ENCODE measurements at regions not wholly inside any gene's neighbourhood (a gene's known extent, or its start where the extent isn't known, plus 50 kb on each side); places are given as distances from the start of the nearest gene placed in this dataset.

DNA sequence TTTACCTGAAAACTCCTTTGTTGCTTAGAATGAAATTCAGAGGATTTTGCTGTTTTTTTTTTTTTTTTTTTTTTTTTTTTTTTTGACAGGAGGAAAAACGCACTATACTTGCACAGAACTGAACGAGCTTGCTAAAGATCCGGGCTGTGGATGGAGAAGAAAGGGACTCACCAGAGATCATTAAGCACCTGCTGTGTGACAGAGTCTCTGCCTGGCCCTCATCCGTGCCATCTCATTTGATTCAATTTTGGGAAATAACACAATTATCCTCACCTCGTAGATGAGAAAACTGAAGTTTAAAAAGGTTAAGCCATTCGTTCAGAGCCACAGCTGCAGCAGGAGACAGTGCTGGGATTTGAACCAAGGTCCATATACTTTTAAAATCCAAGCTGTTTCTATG is 775.4 kb upstream of the ID2 start:
- no peak for DNase-seq

DNA sequence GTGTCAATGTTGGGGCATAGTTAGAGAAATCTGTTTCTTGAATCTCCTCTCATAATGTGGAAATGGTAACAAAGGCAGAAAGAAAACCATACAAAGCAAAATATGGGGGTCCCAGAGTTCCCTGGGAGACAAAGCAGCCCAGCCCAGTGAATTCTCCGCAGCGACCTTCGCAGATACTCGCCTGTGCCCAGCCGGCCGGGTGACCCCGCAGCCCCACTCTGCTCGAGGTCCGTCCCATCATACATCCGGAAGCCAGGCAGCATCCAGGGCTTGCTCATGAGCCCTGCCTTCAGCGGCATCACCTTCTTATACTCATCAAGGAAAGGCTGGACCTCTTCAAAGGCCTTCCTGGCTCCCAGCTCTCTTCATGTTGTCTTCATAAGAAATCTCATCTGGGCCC is 774.8 kb upstream of the ID2 start:
- DNase-seq, result no peak

DNA sequence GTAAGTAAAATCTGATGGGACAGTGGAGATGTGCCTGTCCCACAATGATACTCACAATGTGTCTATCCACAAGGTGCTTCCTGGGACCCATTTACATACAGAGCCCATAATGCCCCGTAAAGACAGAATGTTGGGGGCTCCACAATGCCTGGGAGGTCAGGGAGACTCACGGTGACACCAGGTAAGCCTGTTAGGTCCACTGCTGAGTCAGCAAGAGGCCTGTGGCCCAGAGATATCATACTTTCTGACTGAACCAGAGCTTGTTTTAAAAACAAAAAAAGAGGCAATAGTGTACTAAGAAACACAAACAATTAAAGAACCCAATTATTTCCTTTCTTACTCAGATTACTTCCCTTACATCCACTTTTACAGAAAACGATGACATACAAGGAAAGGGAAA is 771.1 kb upstream of the ID2 start:
- DNase-seq, result no peak

DNA sequence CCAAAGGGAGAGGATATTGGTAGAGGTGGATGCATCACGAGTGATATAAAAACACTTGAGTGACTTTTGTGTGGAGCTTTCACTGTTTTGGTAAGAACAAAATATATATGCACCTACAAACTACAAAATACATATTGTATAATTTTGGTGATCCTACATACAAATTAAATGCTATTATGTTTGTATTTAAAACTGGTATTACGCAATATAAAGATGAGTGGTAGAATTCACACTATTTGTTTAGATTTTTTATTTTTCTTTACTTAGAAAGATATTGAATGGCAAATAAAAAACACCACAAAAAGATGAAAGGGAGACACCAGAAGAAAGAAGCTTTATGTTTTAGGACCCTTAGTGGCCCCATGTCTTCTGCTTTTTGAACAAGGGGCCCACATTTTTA is 770.7 kb upstream of the ID2 start:
- no peak for DNase-seq

DNA sequence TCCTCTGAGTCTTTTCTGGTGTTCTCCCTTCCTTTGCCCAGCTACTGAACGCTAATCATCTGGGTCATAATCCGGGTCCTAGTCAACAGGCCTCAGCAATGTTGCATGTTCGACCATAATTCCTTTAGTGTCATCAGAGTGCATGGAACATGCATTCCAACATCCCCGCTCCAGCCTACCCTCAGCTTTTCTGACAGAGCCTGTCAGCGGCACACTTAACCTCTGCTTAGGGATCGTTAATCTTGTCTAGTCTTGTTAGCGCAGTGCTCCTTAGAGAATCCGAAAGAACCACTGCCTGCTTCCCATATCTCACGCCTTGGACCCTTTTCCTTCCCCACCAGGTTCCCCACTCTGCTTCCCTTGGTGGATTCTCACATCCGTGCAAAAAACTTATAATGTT is 767.9 kb upstream of the ID2 start:
- DNase-seq, result no peak

DNA sequence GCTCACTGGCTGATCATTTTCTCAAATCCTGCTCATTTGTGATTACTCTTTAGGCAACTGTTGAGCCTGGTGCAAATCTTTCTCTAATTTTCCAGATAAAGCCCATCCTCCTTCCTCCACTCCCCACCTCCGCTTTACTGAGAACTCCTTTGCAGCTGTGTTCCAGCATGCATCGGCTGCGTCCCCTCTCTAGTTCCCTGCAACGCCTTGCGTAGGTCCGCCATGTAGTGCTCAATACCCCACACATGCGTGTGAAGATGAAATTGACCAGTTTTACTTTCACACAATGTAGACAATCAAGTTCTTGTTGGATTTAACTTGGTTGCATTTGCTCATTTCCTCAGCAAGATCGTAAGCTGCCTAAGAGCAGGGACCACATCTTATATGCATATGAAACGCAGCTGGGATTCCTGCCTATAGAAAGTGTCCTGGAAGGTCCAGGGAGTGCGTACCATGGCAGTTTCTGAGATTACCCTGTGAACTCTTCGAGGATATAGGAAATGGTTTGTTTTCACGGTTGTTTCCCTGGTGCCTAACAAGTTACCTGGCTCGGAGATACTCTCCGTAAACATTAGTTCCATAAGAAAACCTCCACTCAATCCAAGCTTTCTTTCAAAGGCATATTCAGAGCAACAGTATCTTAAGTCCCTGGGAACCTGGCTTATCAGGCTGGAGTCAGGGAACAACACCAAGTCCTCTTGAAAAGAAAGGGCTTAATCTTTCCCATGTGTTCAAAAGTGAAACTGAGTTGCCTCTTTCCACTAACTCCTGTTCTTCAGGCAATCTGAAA is 766.4 kb upstream of the ID2 start:
- DNase-seq, result no peak

DNA sequence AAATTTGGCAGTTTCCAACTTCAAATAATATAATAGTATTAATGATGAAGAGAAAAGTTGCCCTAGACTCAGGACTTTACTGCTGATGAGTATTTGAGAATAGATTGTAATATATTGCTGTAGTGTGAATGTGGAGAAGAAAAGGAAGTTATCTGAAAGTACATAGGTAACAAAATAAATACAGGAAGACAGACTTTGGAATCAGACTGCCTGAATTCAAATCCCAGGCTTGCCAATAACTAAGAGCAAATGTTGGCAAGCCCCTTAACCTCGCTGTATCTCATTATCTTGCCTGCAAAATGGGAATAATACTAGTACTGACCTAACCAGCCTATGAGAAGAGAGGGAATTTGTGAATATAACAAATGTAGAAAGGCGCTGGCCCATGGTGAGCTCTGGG is 765.2 kb upstream of the ID2 start:
- no peak for DNase-seq

DNA sequence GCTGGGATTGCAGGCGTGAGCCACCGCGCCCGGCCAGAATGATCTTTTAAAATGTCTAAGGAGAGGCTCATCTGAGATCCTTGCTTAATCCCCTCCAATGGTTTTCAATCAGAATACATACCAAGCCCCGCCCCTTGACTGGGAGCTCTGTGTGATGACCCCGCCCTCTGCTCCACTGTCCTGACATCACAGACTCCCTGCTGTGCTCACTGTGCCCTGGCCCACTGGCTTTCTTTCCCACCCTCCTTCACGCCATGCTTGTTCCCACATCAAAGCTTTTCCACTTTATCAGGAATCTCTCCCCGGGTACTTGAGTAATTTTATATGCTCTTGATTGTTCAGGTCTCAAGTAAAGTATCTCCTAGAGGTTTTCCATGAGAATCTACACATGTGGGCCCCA is 762.3 kb upstream of the ID2 start:
- no peak for DNase-seq

DNA sequence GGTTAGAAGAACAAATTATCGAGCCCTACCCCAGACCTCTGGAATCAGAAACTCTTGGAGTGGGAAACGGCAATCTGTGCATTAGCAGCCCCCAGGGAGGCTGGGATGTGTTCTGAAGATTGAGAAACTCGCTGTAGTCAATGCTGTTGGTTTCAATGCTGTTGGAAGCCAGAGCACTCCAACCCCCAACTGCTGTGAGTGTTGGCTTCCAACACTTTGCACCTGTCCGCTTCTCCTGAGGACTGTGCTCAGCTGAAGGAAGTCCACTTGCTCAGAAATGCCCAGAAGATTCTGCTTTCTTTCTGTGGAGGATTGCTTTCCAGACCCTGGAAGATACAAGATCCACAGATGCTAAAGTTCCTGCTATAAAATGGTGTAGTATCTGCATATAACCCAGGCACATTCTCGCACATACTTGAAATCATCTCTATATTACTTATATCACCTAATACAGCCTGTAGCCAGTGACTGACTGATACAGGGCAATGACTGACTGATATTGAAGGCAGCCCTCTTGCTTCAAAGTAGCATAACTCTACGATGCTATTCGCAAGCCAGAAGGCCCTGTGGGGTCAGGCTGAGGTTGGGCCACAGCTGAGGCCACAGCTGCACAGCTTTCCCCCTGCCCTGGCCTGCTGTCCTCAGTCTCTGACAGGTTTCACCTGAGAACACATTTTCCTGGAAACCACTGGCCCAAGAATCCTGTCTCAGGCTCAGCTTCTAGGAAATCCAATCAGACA is 757.7 kb upstream of the ID2 start:
- no peak for DNase-seq

DNA sequence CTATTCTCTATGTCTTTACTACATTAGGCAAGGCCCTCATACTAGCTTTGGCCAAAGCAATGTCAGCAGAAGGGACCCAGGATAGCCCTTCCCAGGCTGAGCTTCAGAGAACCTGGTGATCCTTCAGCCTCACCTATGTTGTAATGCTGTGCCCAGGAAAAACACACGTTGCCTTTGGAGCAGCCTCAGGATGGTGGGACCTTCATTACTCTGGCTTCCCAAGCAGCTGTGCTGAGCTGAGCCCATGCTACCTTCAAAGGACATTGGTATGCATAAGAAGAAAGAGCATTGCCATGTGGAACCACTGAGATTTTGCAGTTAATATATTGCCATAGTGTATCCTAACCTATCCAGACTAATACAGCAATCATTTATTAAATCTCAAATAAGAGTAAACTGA is 756.4 kb upstream of the ID2 start:
- DNase-seq, result no peak

DNA sequence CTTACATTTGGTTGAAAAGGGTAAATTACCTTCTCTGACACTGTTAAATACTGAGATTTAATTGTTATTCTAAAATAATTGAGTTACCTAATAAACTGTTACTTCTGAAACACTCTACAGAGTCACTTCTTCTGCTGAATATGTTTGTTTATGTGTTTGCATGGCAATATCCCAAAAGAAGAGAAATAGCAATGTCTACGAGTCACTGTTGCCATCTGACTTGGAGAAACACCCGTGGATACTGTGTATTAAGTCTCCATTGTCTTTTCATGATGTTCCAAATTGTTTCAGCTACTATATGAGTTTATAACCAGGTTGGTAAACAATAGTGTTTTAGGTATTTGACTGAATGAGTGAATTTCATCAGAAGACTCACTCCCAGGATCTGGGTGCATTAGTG is 754.2 kb upstream of the ID2 start:
- no peak for DNase-seq

DNA sequence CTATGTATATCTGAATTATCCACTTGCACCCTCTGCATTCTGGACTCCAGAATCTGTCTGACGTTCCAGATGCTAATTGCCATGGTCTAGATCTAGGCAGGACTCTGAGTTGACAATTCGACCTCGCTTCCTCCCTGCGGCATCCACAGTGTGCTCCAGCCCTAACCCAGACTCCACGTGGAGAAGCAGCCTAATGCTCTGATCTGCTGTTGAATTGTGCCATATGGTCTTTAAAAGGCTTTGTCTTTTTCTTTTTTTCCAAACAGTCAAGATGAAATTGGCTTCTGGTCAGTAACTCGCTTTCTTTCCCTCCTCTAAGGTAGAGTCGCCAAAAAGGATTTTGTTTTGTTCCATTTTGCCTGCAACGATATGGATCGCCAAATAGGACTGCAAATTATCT is 752.6 kb upstream of the ID2 start:
- no peak for DNase-seq

DNA sequence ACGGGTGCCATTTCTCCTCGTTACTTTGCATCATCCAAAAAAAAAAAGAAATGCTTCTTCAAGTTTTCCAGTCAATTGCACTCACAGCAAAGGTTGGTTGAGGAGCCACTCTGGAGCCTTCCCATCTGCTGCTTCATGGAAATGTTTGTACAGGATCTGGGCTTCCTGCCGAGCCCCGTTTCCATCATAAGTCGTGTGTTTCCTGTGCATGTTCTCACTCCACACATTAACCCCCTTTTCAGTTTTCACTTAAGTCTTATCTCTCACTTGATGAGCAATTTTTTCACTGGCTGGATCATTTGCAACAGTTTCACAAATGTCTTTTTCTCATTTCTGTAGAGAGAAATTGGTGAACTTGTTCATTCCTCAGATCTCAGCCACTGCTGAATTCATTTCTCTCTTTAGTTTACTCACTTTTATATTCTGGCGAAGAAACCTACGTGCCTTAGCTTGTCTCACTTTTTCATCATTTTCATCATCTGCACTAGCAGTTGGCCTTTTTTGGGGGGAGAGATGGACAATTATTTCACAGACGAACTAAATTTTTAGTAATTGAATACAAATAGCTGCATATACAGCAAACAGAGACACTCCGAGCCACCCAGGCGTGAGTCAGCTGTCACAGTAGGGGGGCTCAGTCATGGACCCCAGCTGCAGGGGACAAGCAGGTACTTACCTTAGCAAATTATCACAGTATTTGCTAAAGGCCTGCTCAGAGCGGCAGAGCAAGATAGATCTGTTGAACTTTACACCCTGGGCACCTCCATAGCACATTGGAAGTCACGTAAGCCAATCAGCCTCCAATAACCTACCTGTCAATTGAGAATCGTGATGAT is 750.8 kb upstream of the ID2 start:
- no peak for DNase-seq

DNA sequence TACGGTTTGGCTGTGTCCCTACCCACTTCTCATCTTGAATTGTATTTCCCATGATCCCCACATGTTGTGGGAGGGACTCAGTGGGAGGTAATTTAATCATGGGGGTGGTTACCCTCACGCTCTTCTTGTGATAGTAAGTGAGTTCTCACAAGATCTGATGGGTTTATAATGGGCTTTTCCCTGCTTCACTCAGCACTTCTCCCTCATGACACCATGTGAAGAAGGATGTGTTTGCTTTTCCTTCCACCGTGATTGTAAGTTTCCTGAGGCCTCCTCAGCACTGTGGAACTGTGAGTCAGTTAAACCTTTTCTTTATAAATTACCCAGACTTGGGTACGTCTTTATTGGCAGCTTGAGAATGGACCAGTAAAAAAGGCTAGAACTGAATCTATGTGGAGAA is 750.0 kb upstream of the ID2 start:
- DNase-seq, result no peak

DNA sequence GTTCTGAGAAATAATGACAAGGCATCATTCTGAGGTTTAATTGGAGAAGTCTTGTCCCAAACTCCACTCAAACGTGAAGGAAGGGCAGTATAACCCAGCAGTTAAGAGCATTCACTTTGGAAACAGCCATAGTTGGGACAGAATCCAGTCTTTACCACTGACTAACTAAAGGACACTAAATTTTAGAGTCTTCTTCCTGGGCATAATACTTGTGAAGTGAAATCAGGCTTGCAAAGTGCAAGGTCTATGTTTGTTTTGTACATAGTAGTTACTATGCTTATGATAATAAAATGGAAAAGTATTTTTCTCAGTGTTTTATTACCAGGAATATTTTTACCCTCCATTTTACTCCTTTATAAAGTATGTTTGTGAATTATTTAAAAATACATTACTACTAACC is 748.2 kb upstream of the ID2 start:
- DNase-seq, result no peak

DNA sequence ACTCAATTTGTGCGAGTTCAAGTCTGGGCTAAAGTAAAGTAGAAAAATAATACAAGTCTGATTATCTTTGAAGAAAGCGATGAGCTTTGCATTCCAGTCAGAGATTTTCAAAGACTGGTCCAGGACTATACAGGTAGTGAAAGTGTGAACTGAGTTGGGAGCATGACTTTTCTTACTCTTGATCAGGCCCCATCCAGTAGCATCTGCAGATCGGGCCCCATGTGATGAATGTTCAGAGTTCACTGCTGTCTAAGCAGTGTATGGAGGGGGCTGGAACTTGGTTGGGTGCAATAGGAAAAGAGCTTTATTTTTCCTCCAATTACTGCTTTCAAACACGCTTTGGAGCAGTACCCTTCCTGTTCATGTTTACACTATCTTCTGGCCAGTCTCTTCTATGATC is 747.4 kb upstream of the ID2 start:
- DNase-seq, result no peak

DNA sequence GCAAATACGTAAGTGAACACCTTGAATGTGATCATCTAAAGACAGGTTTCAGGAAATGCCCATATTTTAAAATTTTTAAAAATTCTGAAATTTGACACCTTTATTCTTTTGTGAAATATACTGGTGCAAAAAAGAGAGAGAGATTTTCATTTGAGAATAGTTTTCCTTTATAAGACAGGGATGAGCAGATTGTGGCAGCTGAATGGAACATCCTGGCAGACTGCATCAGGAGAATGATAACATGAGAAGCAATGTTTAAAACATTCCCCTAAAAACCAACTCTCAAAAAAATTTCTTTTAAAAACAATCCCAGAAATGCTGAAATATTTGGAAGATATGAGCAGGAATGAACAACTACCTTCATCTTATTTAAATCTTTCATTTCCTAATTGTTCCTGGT is 744.8 kb upstream of the ID2 start:
- DNase-seq, result no peak

DNA sequence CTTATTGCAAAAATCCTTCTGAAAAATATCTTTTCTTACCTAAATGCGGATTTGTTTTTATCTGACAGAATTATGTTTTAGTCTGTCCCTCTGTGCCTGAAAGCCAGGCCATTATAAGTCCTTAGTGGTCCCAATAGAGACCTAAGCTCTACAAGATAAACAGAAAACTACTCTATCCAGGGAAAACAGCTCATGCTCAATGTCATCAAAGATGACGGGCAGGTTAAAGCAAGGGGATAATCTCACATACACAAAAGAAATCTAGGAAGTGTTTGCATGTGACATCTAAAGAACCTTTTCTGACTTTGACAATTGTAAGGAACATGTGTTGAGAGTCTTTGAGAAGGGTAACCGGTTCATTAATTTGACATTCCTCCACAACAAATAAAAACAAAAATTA is 741.1 kb upstream of the ID2 start:
- no peak for DNase-seq

DNA sequence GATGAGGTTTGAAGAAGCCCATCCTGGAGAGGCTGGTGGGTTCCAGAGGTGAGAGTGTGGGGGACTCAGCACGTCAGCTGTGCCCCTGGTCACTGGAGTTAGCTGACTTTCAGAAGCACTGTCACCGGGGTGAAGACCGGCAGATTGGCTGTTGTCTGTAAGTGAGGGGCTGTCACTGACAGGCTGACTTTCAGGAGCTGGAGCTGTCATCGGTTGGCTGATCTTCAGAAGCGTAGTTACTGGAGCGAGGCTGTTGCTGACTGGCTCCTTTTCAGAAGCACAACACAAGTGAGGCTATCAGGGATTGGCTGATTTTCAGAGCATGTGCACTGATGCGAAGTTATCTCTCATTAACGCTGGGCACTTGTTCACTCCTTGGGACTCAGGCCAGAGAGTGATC is 738.4 kb upstream of the ID2 start:
- no peak for DNase-seq

DNA sequence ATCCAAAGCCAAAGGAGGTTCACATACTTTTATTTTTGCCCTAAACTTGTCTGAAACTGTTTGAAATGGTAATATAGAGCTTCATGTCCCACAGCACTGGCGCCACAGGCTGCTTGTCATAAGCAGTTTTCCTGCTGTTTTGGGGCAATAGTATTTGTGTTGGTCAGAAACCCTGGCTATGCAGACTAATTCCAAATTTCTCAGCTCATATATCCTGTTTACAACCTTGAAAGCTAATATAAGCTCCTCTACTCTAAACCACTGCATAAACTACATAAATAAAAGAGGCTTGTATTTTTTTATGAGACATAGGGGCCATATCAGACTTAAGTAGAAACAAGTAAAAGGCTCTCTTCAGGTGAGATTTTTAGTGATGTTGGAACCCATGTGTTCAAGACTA is 736.8 kb upstream of the ID2 start:
- DNase-seq, result no peak

DNA sequence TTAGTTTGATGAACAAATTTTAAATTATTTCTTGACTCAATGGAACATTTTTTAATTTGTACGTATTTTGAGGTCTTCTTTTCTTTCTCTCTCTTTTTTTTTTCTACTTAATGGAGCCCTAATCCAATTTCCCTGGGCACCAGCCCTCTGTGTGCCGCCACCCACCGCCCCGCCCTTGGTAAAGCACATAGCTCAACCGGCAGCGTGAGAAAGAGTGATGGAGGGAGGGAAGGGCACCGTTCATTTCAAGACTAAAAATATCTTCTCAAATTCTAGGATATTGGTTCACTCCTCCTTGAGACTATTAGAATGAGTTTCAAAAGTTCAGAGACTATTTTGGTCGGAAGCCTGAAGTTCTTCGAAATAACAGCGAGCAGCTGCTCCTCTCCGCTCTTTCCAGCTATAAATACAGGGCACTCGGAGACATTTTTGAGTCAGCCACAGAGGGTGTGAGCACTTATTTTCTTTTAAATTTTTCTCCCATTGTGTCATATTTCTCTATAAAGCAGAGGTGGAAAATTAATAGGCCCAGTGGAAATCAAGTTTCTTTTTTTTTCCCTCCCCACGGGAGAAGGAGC is 731.7 kb upstream of the ID2 start:
- DNase-seq, result no peak

DNA sequence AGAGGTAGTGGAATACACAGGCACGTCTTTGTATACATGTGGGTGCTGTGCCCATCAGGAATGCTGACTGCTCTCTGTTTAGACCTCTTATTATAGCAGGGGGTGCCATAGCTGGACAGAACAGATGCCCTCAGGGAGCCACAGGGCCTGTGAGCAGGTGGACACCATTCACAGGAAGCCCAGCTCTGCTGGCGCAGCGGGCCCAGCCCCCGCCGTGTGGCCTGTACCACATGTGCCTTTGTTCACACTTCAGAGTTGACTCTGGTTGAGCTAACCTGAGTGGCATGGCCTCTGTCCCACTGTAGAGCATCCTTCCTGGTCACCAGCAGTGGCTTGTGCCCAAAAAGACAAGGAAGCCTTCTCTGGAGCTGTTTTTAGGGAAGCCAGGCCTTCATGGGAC is 730.9 kb upstream of the ID2 start:
- no peak for DNase-seq

DNA sequence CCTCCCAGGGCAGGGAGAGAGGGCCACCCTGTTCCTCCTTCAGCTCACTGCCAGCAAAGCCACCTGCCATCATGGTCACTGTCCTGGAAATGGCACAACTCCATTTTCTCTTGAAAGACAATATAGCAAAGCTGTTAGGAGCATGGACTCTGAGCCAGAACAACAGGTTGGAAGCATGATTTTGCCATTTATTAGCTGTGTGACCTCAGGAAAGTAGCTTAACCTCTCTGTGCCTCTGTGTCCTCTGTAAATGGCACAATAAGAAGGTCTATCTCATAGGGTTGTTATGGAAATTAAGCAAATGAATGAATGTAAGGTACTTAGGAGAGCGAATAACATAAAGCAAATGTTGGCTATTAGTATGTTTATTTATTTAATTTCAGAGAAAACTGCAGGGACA is 730.4 kb upstream of the ID2 start:
- no peak for DNase-seq
